ENCODE measurements at regions not wholly inside any gene's neighbourhood (a gene's known extent, or its start where the extent isn't known, plus 50 kb on each side); places are given as distances from the start of the nearest gene placed in this dataset.

- TF ChIP-seq, protein P1, sequence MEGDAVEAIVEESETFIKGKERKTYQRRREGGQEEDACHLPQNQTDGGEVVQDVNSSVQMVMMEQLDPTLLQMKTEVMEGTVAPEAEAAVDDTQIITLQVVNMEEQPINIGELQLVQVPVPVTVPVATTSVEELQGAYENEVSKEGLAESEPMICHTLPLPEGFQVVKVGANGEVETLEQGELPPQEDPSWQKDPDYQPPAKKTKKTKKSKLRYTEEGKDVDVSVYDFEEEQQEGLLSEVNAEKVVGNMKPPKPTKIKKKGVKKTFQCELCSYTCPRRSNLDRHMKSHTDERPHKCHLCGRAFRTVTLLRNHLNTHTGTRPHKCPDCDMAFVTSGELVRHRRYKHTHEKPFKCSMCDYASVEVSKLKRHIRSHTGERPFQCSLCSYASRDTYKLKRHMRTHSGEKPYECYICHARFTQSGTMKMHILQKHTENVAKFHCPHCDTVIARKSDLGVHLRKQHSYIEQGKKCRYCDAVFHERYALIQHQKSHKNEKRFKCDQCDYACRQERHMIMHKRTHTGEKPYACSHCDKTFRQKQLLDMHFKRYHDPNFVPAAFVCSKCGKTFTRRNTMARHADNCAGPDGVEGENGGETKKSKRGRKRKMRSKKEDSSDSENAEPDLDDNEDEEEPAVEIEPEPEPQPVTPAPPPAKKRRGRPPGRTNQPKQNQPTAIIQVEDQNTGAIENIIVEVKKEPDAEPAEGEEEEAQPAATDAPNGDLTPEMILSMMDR (conservative IDR thresholded peaks at IDR 0.05; ENCODE audit: low read depth in 2 of 2), result no peak
- TF ChIP-seq NANOG (IDR thresholded peaks at IDR 0.05; ENCODE audit: borderline replicate concordance) (no peak), EZH2 (IDR thresholded peaks at IDR 0.05; ENCODE audit: low read depth, unreplicated experiment) (no peak), EZH2phosphoT487 (IDR thresholded peaks at IDR 0.05; ENCODE audit: unreplicated experiment) (no peak), POLR2AphosphoS5 (IDR thresholded peaks at IDR 0.05; ENCODE audit: low read depth) (no peak), CREB1 (CRISPR knock-in tag; IDR thresholded peaks at IDR 0.05; ENCODE audit: low read depth) (no peak), ZNF331 (CRISPR knock-in tag; IDR thresholded peaks at IDR 0.05; ENCODE audit: low read depth) (no peak), JUNB (IDR thresholded peaks at IDR 0.05; ENCODE audit: unreplicated experiment) (no peak)
- TF ChIP-seq, protein P2, sequence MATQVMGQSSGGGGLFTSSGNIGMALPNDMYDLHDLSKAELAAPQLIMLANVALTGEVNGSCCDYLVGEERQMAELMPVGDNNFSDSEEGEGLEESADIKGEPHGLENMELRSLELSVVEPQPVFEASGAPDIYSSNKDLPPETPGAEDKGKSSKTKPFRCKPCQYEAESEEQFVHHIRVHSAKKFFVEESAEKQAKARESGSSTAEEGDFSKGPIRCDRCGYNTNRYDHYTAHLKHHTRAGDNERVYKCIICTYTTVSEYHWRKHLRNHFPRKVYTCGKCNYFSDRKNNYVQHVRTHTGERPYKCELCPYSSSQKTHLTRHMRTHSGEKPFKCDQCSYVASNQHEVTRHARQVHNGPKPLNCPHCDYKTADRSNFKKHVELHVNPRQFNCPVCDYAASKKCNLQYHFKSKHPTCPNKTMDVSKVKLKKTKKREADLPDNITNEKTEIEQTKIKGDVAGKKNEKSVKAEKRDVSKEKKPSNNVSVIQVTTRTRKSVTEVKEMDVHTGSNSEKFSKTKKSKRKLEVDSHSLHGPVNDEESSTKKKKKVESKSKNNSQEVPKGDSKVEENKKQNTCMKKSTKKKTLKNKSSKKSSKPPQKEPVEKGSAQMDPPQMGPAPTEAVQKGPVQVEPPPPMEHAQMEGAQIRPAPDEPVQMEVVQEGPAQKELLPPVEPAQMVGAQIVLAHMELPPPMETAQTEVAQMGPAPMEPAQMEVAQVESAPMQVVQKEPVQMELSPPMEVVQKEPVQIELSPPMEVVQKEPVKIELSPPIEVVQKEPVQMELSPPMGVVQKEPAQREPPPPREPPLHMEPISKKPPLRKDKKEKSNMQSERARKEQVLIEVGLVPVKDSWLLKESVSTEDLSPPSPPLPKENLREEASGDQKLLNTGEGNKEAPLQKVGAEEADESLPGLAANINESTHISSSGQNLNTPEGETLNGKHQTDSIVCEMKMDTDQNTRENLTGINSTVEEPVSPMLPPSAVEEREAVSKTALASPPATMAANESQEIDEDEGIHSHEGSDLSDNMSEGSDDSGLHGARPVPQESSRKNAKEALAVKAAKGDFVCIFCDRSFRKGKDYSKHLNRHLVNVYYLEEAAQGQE (IDR thresholded peaks at IDR 0.05; ENCODE audit: unreplicated experiment), result no peak
Observed at GRCh38 chr3:144772372-144772771, 800.7 kb downstream of the DIPK2A start.
